Stimulated activated CD8-positive, alpha-beta memory T cell treated with anti-CD3 and anti-CD28 coated beads, Interleukin-12 subunit alpha, Interleukin-12 subunit beta, amount 100 ng/mL, for 24 hours (primary cell): ENCODE measurements at regions not wholly inside any gene's neighbourhood (a gene's known extent, or its start where the extent isn't known, plus 50 kb on each side); places are given as distances from the start of the nearest gene placed in this dataset.

Source experiments
- DNase-seq: peaks from one replicate; pipeline ENCODE4 v3.0.0-alpha.2; 2020; ENCODE audit errors: extremely low read depth

DNA sequence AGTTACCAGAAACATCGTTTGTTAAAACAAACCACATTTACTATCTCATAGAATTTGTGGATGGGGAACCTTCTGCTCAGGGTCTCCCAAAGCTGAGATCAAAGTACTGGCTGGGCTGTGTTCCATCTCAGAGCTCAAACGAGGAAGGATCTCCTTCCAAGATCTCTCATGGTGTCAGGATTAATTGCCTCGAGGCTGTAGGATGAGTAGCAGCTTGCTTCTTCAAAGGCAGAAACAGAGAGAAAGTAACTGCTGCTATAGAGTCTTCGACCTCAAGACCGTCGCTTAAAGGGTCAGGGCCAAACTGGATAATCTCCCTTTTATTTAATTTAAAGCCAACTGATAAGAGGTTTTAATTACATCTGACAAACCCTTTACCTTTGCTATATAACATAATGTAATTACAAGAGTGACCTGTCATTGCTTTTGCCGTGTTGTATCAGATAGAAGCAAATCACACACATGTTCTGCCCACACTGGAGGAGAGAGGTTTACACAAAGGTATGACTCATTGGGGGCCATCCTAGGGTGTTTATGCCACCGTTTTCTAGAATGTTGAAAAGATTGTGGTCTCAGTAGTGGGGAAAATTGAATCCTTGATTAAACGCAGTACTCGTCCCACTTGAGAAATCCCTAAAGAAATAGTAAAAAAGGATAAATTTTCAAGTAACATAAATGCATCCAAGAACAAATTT, 868.8 kb upstream of the TMEM132C start:
- no peak for DNase-seq

DNA sequence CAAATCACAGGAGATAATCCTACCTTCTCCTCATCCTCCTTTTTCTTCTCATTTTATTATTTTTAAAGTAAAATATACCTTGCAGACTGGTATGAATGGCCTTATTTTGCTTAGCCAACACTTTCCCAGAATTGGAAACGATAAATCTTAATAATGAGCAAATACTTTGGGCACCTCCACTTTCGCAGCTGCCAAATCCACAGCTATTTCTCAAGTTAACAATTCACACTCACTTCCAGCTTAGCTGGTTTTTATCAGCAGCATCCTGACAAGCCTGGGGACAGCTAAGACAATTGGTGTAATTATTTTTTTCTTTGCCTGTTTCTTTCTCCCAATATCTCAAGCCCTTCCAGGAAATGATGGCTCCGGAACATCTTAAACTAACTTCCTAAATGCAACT, 867.5 kb upstream of the TMEM132C start:
- DNase-seq: no peak

DNA sequence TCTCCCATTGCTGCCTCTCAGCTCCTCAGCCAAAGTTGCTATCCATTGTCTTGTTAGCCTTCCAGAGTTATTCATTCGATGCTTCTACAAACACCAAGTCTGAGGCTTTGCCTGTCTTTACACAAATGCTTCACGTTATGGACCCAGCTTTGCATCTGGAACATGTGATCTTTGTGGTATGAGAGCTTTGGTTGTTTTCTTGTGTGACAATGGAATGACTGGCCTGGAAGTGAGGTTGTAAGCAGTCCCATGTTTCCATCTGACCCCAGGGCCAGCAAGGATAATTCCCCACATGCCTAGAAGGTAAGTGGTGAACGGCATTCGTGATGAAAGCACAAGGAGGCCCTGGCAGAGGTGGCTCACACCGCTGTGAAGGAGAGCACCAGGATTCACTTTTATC, 866.7 kb upstream of the TMEM132C start:
- DNase-seq: no peak

DNA sequence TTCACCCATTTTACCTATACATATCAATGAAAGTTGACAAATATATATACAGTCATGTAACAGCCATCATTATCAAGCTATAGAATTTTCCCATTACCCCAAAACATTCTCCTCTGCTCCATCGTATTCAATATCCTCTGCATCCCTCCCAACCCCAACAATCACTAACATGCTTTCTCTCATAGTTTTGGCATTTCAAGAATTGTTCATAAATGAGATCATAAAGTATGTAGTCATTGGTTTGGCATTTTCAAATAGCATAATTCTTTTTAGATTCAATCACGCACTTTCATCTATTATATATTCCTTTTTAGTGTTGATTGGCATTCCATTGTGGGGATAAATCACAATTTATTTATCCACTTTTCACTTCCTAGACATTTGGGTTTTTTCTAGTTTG, 866.0 kb upstream of the TMEM132C start:
- no peak for DNase-seq

DNA sequence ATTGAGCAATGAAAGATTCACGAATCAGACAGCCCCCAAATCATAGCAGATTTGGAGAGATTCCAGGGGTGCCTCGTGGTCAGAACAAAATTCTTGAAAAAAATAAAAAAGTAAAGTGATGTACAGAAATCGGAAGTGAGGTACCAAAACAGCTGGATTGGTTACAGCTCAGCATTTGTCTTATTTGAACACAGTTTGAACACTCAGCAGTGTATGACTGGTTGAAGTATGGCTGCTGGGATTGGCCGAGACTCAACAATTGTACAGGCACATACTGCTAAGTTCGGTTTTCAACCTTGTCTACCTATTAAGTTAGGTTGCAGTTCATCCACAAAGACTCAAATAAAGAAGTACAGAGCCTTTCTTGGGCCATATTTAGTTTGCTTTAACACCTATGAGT, 865.4 kb upstream of the TMEM132C start:
- no peak for DNase-seq

DNA sequence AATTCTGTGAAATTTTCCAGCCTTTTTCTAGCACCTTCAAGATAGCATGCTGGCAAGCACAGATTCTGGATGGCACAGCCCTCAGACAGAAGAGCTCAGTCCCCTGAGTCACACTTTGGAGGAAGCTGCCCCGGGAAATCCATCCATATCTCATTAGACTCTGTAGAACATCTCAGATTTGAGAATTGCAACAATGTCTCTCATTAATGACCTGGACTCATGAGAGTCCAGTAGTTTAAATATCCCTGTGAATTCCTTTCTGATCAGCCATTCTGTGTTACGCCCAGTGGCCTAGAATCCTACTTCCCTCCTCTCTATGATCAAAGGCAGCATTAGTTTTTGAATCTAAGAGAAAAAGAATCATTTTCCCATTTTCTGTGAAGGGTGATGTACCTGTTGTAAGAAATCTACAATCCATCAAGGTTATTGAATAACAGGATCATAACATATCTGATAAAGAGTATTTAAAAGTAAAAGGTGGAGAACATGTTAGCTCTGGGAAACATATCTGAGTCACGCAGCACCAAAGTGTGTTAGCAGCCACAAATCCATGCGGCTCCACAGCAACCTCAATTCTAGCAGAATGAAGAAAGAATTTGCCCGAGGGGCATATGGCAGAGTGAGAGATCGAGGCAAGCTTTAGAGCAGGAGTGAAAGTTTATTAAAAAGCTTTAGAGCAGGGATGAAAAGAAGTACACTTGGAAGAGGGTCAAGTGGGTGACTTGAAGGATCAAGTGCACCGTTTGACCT, 855.6 kb upstream of the TMEM132C start:
- no peak for DNase-seq

DNA sequence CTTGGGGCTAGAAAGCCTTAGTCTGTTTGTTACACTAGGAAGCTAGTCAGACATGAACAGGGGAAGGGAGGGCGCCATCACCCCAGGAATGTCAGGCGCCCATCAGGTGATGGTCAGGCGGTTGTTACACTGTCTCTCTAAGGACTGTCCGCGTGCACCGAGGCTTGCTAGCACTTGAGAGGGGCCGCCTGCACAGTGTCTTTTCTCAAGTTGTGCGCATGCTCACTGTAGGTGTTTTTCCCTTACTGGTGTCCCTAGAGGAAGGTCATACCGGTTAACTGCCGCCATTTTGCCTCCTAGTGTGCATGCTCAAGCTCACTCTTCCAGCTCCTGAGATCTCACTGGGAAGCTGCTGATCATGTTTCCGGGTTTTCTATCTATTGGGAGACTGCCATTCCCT, 855.0 kb upstream of the TMEM132C start:
- DNase-seq: no peak

DNA sequence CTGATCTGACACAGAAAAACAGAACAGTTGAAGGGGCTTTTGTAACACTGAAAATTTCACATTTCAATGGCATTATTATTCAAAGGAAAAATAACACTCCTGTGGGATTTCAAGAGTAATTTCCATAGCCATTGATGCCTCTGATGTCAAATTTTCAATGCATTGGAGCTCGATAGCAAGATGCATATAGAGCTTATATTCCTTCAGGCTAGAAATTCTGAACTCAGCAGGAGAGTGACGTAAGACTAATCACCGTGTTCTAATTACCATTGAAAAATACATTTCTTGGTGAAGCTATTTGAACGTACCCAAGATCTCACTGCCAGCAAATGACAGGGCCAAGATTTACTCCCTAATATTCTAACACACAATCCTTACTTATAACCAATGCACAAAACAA, 854.1 kb upstream of the TMEM132C start:
- no peak for DNase-seq

DNA sequence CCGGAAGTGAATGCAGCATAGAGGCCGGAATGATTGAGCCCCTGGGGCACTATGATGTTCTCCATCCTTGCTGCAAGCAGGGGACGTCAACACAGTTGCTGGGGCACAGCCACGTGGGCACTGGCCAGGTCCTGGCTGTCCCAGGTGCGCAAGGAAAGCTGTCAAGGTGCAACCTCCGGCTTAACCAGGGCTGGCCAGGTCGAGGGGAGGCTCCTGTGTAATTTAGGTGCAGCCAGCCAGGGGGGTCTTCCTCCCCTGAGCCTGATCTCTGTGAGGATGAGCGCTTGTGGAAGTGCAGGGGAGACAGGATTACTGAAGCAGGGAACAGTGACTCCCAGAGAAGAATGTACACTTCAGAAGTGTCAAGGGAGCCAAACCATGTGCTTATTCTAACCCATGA, 852.8 kb upstream of the TMEM132C start:
- no peak for DNase-seq

DNA sequence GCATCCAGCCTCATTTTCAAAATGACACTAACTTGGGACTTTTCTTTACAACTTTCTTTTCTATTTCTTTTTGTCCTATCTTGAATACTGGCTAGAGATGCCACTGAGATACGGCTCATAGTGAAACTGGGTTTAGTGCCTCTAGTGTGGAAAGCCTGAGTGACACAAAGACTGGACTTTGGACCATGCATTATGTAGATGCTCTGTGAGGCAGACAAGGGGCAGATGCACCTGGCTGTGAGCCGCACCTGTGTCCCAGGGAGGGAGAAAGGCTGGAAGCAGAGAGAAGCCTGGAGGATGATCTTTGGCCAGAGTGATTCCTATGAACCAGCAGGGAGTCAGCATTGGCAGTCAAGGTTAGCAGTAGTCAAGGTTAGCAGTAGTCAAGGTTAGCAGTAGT, 852.3 kb upstream of the TMEM132C start:
- no peak for DNase-seq

DNA sequence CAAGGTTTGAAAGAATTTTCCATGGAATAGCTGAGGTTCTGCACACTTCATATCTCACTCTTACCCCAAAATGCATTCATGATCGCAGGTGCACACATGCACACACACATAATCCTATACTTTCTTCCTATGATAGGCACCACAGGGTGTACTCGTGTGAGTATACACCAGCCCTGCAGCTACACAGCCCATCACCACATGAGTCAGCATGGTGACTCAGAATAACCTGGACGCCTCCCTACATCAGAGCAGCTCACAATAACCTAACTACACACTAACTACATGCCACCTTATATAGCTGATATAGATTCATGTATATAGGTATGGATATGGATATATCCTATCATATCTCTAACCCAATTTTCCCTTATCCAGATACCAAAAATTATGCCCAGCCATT, 850.2 kb upstream of the TMEM132C start:
- DNase-seq: no peak

DNA sequence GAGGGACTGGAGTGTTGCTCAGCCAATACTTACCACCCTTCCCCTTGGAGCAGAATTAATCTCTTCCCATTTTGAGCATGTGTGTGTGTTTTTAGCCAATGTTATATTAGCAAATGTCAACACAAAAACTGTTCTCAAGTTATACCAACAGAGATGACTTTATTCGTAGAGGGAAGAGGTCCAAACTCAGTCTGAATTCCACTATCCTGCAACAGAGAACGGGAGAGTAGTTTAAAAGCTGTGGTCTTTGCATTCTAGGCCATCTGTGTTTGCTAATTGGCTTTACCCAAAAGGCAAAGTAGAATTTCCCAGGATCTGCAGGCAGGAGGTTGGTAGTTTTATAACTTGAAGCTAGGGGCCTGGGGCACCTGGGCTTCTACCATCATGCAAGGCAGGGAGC, 847.9 kb upstream of the TMEM132C start:
- no peak for DNase-seq

DNA sequence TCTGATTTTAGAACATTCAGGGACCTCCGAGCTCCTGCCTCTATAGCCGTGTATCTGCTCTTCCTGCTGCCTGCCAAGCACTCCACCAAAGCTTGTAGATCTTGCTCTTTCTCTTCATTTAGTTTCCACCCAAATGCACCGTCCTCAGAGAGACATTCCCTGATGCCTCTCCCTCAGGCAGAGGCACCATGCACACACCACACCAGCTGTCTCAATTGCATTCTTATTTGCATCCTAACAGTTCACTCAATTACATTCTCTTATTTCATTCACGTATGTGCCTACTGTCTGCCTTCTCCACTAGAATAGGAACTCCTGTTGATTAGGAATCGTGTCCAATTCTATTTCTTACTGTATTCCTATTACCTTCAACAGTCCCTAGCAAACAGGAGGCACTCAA, 845.4 kb upstream of the TMEM132C start:
- no peak for DNase-seq

DNA sequence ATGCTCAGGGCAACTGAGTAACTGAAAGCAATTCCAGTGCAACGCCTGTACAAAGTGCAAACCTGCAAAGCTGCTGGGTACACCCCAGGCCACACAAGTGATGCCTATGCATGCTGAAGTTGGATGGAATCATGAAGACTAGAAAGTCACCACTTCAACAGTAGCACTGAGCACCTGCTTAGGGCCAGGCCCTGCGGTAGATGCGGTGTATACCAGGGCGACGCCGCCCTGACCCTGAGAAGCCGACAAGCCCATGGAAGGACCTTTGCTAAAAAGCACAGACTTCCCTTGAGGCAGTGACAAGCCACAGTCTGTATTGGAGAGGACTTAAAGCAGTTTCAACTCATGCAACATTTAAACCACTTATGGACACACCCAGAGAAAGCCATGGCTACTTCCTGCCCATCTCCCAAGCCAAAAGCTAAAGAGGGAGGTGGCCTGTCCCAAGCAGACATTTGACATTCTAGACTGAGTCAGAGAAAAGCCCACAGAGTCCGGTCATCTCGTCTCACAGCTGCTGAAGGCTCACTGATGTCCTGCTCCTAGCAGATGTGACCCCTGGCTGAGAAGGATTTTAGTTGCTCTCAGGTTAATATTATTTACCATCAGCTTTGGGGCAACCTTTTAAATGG, 843.9 kb upstream of the TMEM132C start:
- no peak for DNase-seq

DNA sequence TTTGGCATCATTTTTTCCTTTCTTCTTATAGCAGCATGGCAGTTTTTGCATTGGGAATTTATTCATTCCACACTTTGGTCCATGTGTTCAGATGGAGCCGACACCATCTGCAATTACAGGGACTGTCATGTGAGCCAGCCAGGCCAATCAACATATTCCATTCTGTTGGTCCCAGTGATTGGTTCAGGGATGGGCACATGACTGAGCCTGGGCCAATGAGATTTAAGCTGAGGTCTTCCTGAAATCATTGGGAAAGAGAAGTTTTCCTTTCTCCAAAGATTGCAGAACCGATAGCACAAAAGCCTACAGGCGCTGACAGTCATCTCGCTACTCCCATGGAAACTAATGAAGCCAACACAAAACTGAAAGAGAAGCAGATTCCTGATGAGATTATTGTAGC, 841.5 kb upstream of the TMEM132C start:
- DNase-seq: no peak

DNA sequence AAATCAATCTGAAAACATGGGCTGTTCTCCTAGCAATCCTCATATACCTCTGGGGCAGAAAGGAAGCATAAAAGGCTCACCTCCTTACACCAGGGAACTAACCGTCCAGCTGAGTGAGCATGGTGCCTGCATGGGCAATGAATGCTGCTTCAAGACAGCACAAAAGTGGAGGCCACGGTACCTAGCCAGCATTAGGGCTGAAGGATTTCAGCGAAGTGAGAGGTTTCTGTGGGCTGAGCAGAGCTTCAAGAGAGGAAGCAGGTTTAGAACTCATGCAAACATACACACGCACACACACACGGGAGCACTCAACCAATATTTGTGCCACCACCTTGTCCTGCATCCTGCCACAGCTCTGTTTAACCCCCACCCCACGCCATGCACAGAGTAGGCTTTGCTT, 838.5 kb upstream of the TMEM132C start:
- DNase-seq: no peak

DNA sequence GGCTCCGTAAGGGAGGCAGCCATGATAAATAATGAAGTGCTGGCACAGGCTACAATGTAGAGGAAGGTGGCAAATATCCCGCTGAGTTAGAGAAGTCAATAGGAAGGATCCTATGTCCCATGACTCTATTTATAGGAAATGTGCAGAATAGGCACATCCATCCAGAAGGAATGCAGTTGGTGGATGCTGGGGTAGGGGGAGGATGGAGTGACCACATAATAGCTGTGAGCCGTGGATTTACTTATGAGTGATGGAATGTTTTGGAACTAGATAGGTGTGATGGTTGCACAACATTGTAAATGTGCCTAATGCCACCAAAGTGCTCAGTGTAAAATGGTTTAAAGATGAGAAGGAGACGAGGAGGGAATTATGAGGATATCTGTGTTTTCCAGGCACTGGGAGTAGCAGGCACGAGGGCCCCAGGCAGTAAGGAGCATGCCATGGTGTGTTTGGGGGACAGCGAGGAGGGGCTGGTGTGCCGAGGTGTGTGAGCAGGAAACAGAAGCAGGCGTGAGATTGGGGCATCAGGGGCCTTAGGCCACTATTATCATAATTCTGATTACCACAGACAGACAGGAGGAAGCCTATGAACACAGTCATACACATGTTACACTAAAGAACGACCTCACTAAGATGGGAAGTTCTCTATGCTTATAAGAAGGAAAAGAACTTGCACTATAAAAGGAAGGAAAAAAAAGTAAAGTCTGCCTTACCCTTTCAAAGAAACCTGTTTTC, 837.3 kb upstream of the TMEM132C start:
- no peak for DNase-seq

DNA sequence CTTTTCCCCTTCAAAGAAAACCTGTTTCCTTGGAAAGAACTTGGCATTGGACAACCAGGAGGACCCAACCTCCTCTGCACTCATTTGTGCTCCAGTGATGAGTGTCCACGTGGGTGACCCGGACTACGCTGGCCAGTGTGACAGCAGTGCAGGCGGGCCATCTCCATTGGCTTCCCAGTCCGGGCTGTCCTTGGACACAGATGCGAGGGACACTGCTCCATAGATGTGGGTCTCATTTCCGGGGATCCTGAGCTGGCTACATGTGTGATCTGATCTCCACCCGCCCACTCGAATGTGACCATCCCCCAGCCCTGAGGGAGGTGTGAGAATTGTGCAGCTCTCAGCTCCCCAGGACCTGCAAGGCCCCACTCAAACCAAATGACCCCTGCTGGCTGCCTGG, 836.6 kb upstream of the TMEM132C start:
- DNase-seq: no peak

DNA sequence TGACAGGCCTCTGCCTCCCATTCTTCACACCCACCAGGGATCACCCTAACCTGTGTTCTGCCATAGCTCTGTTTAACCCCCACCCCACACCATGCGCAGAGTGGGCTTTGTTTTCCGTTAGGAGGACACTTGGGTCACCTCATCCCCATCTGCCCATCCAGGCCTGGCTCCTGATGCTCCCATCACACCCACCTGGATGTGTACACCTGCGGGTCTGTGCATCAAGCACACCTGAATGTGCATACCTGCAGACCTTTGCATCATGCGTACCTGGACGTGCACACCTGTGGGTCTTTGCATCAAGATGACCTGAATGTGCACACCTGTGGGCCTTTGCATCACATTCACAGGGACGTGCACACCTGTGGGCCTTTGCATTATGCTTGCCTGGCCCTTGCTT, 835.8 kb upstream of the TMEM132C start:
- DNase-seq: no peak

DNA sequence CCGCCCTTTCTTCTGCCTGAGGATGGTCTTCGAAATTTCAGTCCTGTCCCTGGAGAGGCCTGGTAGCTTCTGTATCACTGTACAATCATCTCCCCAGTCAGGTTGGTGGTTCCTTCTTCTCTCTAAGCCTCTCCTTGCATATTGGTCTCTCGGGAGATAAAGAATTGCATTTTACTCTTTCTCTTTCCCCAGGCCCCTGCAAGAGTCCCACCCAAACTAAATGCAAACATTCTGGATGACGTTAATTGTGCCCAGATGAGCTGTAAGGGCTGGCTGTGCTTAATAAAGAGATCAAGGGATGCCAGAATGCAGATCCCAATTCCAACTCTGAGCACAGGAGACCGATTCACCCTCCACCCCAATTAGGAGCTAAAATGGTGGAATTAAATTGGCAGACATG, 835.4 kb upstream of the TMEM132C start:
- no peak for DNase-seq

DNA sequence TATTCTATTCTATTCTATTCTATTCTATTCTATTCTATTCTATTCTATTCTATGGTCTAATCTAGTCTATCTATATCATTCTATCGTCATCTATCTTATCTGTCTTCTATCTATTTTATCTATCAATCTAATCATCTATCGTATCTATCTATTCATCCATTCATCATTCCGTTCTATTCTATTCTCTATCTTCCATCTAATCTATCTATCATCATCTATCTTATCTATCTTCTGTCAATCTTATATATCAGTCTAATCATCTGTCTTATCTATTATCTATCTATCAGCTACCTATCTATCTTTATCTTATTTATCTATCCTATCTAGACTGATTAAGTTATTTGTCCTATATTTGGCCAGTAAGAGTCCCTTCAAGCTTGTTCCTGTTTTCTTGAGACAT, 831.5 kb upstream of the TMEM132C start:
- DNase-seq: no peak

DNA sequence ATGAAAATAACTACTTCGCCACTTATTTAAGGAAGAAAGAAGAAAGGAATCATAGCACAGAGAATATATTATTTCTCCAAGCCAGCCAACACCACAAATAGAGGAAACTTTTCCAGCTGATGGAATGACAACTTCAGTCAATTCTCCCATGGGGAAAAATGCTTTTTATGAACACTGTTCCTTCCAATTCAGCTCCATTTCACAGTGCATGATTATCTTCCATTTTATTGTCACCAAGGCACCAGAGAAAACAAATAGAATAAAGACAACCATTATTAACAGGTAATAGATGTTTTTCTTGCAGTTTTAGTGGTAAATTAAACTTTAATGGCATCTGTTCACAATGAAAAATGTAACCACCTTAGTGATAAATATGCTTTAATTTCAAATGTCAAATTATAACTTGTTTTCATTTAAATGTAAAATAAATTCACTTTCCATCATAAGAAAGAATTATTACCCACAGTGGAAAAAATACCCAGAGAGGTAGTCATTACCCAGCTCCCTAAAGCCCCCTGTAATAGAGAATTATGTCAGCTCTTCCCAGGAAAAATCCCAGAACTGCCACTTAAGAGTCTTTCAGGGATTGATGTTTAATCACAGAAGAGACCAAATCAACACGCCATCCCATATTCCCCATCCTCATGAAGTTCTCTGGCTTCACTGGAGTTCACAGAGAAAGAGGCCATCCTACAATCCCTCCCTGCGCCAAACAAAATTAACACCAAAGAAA, 828.3 kb upstream of the TMEM132C start:
- no peak for DNase-seq
